Heart left ventricle (tissue), 13 donors: ENCODE measurements at regions not wholly inside any gene's neighbourhood (a gene's known extent, or its start where the extent isn't known, plus 50 kb on each side); places are given as distances from the start of the nearest gene placed in this dataset.

Experiments
- CTCF ChIP-seq, 12 donors: fragments of 200-600 bp; sonication (generic) in 4 of 12; IDR thresholded peaks; one replicate each; pipeline versions ENCODE4 v1.5.0 to v1.8.0; 2018 to 2022; ENCODE audit warnings: antibody characterized with exemption in 12 of 12, mild to moderate bottlenecking in 5 of 12
- POLR2A ChIP-seq, 2 donors: fragments of 450-650 bp; IDR thresholded peaks; one replicate each; pipeline ENCODE4 v1.6.1; 2017; ENCODE audit warnings: antibody characterized with exemption in 2 of 2, mild to moderate bottlenecking in 2 of 2, moderate library complexity in 2 of 2
- donor health status: ischemic (EF 13 %, LVEDD 7.1; RV severe dilation, severe dysfunction).
- donor health status: DM: no; HTN: yes; CAD: no.
- donor health status: DM: no; HTN: no; CAD: no.
- donor health status: ischemic (EF 25% LVEDD 6.9; RV normal size, moderate dysfunction).
- donor health status: ischemic (EF 25% LVEDD 5.7; RV mildly dilated, moderate dysfunction).
- donor health status: ischemic (EF 35%, LVEDD 5.7; RV mildly dilated, moderate dysfunction).
- donor health status: nonischemic (EF 11% LVEDD 7.7; RV severe dilation, severe dysfunction).
- donor health status: DM: yes; HTN: yes; CAD: no.
- donor health status: PGD.
- donor health status: ischemic (EF 29% LVEDD 5.4; RV normal size, mild dysfunction).
- donor health status: nonischemic (EF 23%, LVEDD 6.1; RV moderate dilation, normal function).

DNA sequence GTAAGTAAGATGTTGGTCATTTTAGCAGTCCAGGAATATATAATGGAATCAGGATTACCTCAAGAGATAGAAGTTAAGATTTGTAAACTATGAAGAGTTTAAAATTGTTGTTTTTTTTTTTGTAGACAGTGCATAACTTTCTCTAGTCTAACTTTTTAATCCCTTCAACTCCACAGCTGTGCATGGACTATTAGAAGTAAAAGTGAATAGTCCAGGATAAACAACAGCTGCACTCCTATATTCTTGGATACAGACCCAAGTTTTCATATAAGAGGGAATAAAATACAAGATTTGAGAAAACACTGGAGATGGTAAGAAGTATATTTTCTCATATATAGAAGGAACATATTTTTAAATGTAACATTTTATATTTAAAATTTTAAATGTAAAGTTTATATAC, 1509.9 kb downstream of the SLITRK5 start:
- no peak for TF ChIP-seq CTCF (IDR thresholded peaks at IDR 0.05)
- TF ChIP-seq POLR2A (IDR thresholded peaks at IDR 0.05) = no peak
